ENCODE measurements at regions not wholly inside any gene's neighbourhood (a gene's known extent, or its start where the extent isn't known, plus 50 kb on each side); places are given as distances from the start of the nearest gene placed in this dataset.
A peak's percentile ranks its signal among the peaks of the same experiment; 100 is the strongest.

DNA sequence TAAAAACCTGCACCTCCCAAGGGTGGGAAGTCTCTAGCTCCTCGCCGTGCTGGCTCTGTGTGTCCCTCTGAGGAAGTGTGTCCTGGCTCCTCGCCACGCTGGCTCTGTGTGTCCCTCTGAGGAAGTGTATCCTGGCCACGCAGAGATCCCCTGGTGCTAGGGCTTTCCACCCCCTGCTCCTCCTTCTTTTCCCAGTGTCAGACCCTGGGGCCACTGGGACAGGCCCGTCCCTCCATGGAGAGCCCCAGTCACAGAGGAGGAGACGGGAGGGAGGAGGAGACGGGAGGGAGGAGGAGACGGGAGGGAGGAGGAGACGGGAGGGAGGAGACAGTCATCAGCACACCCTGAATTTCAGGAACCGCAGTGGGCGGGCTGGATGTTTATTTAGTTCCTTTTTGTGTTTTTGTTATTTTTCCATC lies 53.8 kb upstream of the HGFAC start:
- H3K4me1 Mint-ChIP-seq (ENCODE audit: low read depth): peaks cover 21% of the 10 kb centered on the region
- no peak overlapping the region for H3K4me3 Mint-ChIP-seq
- DNase-seq: no peak
- no peak for ATAC-seq (replicated peaks in 1 of 2)
- peaks cover 0 to 1% of the 10 kb centered on the region in 2 donors for H3K36me3 Mint-ChIP-seq (ENCODE audit: insufficient read depth in 2 of 2)
- H3K27ac Mint-ChIP-seq: no peak overlapping the region
- no peaks in the 10 kb centered on the region for H3K27me3 Mint-ChIP-seq (ENCODE audit: low read depth)
- H3K9me3 Mint-ChIP-seq: no peaks in the 10 kb centered on the region

DNA sequence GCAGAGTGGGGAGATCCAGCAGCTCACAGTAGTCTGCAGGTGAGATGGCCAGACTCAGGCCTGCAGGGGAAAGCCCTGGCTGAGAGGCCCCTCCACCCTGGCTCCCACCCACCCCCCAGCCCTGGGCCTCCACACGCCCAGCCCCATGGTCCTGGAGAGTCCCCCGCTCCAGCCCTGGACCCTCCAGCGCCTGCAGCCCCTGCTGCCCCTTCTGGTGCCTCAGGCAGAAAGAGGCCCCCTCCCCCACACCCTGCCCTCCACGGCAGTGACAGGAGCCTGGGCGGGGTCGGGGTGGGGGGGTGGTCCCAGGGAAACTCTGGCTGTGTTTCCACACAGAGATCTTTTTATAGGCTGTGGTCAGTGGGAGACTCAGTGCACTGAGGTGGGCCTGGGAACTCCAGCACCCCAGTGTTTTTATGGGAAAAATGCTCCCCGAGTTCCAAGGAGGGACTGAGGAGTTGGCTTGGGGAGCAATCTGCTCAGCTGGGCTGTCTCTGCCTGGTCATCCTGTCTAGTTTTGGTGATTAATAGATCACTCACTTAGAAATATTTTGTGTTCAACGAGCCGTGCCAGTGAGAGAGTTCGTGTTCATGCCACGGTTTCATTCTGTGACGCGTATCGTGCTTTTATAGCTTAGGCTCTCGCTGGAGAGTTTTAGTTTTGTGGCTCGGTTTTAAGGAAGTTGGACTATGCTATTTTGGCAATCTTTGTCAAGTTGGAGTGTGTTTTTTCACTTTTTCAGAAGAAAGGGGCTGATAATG lies 53.1 kb upstream of the HGFAC start:
- Mint-ChIP-seq H3K4me1 (ENCODE audit: low read depth) (peaks cover 21% of the 10 kb centered on the region), H3K4me3 (peak overlapping the region in 1 of 2 donors; percentile 15), H3K27ac (no peak overlapping the region), H3K9me3 (no peaks in the 10 kb centered on the region), H3K36me3 (ENCODE audit: insufficient read depth in 2 of 2) (peaks cover 0 to 1% of the 10 kb centered on the region in 2 donors), H3K27me3 (ENCODE audit: low read depth) (no peaks in the 10 kb centered on the region)
- DNase-seq: no peak
- ATAC-seq (replicated peaks in 1 of 2): no peak

DNA sequence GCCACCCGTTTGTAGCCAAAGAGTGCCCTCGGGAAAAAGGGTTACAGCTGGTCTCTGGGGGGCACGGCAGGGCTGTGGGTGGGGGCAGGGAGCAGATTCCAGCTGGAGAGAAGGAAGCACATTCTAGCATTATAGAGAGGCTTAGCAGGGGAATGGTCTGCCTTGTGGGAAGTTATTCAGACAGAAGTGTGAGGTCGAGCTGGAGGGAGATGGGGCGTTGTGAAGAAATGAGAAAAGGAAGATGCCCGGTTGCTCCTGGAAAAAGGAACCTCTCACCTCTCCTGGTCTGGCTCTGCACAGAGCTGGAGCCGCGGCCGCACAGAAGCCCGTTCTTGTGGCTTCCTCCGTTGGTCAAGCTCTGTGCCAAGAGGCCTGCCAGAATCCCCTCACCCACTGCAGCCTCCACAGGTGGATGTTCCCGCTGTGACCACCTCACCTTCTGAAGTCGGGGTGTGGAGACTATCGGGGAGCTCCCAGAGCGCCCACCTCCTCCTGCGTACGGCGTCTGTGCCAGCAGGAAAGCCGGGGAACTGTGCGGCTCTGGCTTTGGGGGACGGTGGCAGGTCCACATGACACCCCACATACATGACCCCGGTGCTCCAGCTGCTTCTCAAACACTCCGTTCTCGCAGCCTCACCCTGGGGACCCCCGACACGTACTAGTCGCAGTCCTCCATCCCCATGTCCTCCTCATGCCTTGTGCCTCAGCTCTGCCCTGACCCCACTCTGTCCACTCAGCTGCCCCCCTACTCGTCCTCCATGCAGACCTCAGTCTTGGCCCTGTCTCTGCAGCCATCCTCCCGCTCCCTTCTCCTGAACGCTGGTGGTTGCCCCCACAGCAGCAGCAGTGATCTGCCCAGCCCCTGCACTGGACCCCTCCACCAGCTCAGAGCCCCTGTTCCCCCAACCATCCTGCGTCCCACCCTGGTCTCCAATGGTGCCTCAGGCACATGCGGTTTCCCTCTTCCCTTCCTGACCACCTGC lies 52.2 kb upstream of the HGFAC start:
- Mint-ChIP-seq H3K36me3 (ENCODE audit: insufficient read depth in 2 of 2) (peaks cover 0 to 1% of the 10 kb centered on the region in 2 donors), H3K4me1 (ENCODE audit: low read depth) (peaks cover 21% of the 10 kb centered on the region), H3K4me3 (no peak overlapping the region), H3K9me3 (no peaks in the 10 kb centered on the region), H3K27ac (no peak overlapping the region), H3K27me3 (ENCODE audit: low read depth) (no peaks in the 10 kb centered on the region)
- ATAC-seq (replicated peaks in 1 of 2) (no peak), DNase-seq (no peak)

DNA sequence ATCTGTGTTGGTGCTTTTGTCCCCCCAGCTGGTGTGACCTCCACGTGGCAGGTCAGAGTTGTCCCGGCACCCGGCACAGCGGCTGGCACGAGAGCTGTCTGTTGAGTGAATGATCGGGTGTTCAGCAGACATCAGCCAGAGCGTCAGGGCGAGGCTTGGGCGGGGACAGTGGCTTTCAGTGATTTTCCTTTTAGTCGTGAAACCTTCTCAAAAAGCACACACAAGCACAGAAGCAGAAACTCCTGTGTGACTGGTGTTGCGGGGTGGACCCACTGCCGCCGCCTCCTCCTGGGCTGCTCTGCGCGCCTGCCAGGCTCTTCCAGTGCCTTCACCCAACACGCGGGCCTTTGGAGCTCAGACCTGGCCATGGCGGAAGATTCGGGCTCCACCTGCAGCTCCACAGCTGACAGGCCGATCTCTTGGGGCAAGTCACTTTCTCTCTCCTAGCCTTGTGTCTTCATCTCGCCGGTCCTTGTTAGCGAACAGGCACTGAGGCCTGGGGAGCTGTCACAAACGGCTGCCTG lies 51.4 kb upstream of the HGFAC start:
- H3K4me3 Mint-ChIP-seq: no peak overlapping the region
- no peak for ATAC-seq (replicated peaks in 1 of 2)
- no peaks in the 10 kb centered on the region for H3K27me3 Mint-ChIP-seq (ENCODE audit: low read depth)
- peaks cover 18% of the 10 kb centered on the region for H3K4me1 Mint-ChIP-seq (ENCODE audit: low read depth)
- H3K27ac Mint-ChIP-seq: no peak overlapping the region
- no peaks in the 10 kb centered on the region for H3K9me3 Mint-ChIP-seq
- DNase-seq: no peak
- H3K36me3 Mint-ChIP-seq (ENCODE audit: insufficient read depth in 2 of 2): peaks cover 0 to 1% of the 10 kb centered on the region in 2 donors

GRCh38 chr4:3391422-3391821 lies 50.3 kb upstream of the HGFAC start:
- Mint-ChIP-seq H3K27ac (no peak overlapping the region), H3K27me3 (ENCODE audit: low read depth) (no peaks in the 10 kb centered on the region)

More at GRCh38 chr4:3391422-3391821, 50.3 kb upstream of the HGFAC start:
- Mint-ChIP-seq H3K4me1 (ENCODE audit: low read depth) (peaks cover 9% of the 10 kb centered on the region), H3K36me3 (ENCODE audit: insufficient read depth in 2 of 2) (peaks cover 0 to 1% of the 10 kb centered on the region in 2 donors), H3K4me3 (no peak overlapping the region), H3K9me3 (no peaks in the 10 kb centered on the region)
- no peak for DNase-seq
- ATAC-seq (replicated peaks in 1 of 2): no peak
